Activated CD8-positive, alpha-beta memory T cell treated with anti-CD3 and anti-CD28 coated beads for 36 hours (primary cell): ENCODE measurements at regions not wholly inside any gene's neighbourhood (a gene's known extent, or its start where the extent isn't known, plus 50 kb on each side); places are given as distances from the start of the nearest gene placed in this dataset.

ENCODE experiments used
- CTCF ChIA-PET: fragments of 350-600 bp; sonication (Branson Sonifier 250); formaldehyde crosslinking; loops from one replicate; lab custom pipeline; 2021; ENCODE audit warnings: antibody characterized with exemption; lab: Charles Lee
- POLR2A ChIA-PET: fragments of 350-600 bp; sonication (Branson Sonifier 250); formaldehyde crosslinking; loops from one replicate; lab custom pipeline; 2021; ENCODE audit warnings: antibody characterized with exemption; lab: Charles Lee

GRCh38 chr6:43948527-43949485 is 178.4 kb downstream of the MRPL14 start:
- ChIA-PET POLR2A (no interaction called here), CTCF (no interaction called here)

GRCh38 chr6:43947860-43948259 is 177.8 kb downstream of the VEGFA start:
- CTCF ChIA-PET: no interaction called here
- POLR2A ChIA-PET: no interaction called here

GRCh38 chr6:43946641-43947363 is 176.8 kb downstream of the VEGFA start:
- ChIA-PET POLR2A (no interaction called here), CTCF (interaction anchor here (1.0 kb wide), 1 partner anchor 43 kb away, joined by 3 read pairs; no protein-coding TSS in a partner anchor)

GRCh38 chr6:43945768-43946080 is 175.7 kb downstream of the VEGFA start:
- ChIA-PET POLR2A (interaction anchor here (0.6 kb wide), 1 partner anchor 103 kb away, joined by 4 read pairs; no protein-coding TSS in a partner anchor), CTCF (no interaction called here)

- CTCF ChIA-PET: no interaction called here
- POLR2A ChIA-PET: interaction anchor here (0.6 kb wide), 1 partner anchor 103 kb away, joined by 4 read pairs; no protein-coding TSS in a partner anchor
These were observed 175.1 kb downstream of the VEGFA start for GRCh38 chr6:43944908-43945767.

- POLR2A ChIA-PET: no interaction called here
- CTCF ChIA-PET: no interaction called here
These were observed 173.8 kb downstream of the VEGFA start for GRCh38 chr6:43943781-43944250.

GRCh38 chr6:43943099-43943766 is 173.2 kb downstream of the VEGFA start:
- ChIA-PET CTCF (no interaction called here), POLR2A (no interaction called here)

- ChIA-PET POLR2A (no interaction called here), CTCF (no interaction called here)
These were observed 172.6 kb downstream of the VEGFA start for GRCh38 chr6:43942616-43943015.

- ChIA-PET CTCF (no interaction called here), POLR2A (no interaction called here)
These were observed 172.0 kb downstream of the VEGFA start for GRCh38 chr6:43942011-43942442.

- CTCF ChIA-PET: no interaction called here
- POLR2A ChIA-PET: no interaction called here
These were observed 171.2 kb downstream of the VEGFA start for GRCh38 chr6:43941174-43941573.

GRCh38 chr6:43940393-43941087 is 170.5 kb downstream of the VEGFA start:
- POLR2A ChIA-PET: no interaction called here
- CTCF ChIA-PET: no interaction called here

GRCh38 chr6:43940071-43940392 is 170.0 kb downstream of the VEGFA start:
- CTCF ChIA-PET: interaction anchor here (1.3 kb wide), 1 partner anchor 14 kb away, joined by 3 read pairs; no protein-coding TSS in a partner anchor

GRCh38 chr6:43939281-43940070 is 169.5 kb downstream of the VEGFA start:
- ChIA-PET POLR2A (no interaction called here), CTCF (interaction anchor here (1.3 kb wide), 1 partner anchor 14 kb away, joined by 3 read pairs; no protein-coding TSS in a partner anchor)

More at GRCh38 chr6:43940071-43940392, 170.0 kb downstream of the VEGFA start:
- POLR2A ChIA-PET: no interaction called here

GRCh38 chr6:43938178-43939105 is 168.4 kb downstream of the VEGFA start:
- ChIA-PET CTCF (interaction anchor here (1.3 kb wide), 1 partner anchor 13 kb away, joined by 3 read pairs; no protein-coding TSS in a partner anchor), POLR2A (no interaction called here)

- ChIA-PET CTCF (no interaction called here), POLR2A (no interaction called here)
These were observed 167.5 kb downstream of the VEGFA start for GRCh38 chr6:43937236-43938177.
